IMR-90 (cell line): ENCODE measurements at regions not wholly inside any gene's neighbourhood (a gene's known extent, or its start where the extent isn't known, plus 50 kb on each side); places are given as distances from the start of the nearest gene placed in this dataset.

Experiments used
- ATAC-seq: fragments of 200-7000 bp; cut with Tn5 transposase; 2 replicates; pipeline ENCODE4 v1.9.1; 2020; ENCODE audit warnings: low read depth, mild to moderate bottlenecking, moderate library complexity
- BruUV-seq: library from RNA; stranded (reverse); fragments of 400-500 nt; replicated peaks from 2 replicates; lab custom pipeline; 2021; lab: Mats Ljungman, UMichigan
- CTCF ChIA-PET: fragments of 300-600 bp; formaldehyde crosslinking; extraction: SDS; loops from one replicate; lab custom pipeline; 2021; ENCODE audit warnings: antibody characterized with exemption; lab: Yijun Ruan, JAX
- POLR2A ChIA-PET: fragments of 300-600 bp; sonication (Branson Sonifier 250); formaldehyde crosslinking; loops from one replicate; lab custom pipeline; 2022; ENCODE audit warnings: antibody characterized with exemption; ENCODE audit not compliant: unreplicated experiment; lab: Charles Lee
- DNase-seq: peaks from one replicate; pipeline ENCODE4 v3.0.0; 2013
- H2AFZ ChIP-seq: replicated peaks from 2 replicates; pipeline ENCODE3; 2013; ENCODE audit warnings: low read length, mild to moderate bottlenecking; ENCODE audit not compliant: poor library complexity
- H2AK5ac ChIP-seq: 2 replicates; pipeline ENCODE4 v1.6.1; 2013; ENCODE audit warnings: low read depth, low read length, inconsistent platforms
- H2AK9ac ChIP-seq: replicated peaks from 2 replicates; pipeline ENCODE3; 2013; ENCODE audit warnings: mild to moderate bottlenecking, low read depth, low read length, moderate library complexity; ENCODE audit not compliant: poor library complexity
- H2BK120ac ChIP-seq: 2 replicates; pipeline ENCODE4 v1.6.1; 2013; ENCODE audit warnings: low read depth, low read length, inconsistent platforms
- H2BK15ac ChIP-seq: 3 replicates; pipeline ENCODE4 v1.6.1; 2013; ENCODE audit warnings: low read depth, low read length, inconsistent platforms
- H2BK20ac ChIP-seq: 2 replicates; pipeline ENCODE4 v1.6.1; 2013; ENCODE audit warnings: low read depth, mild to moderate bottlenecking, inconsistent platforms, low read length, moderate library complexity
- H2BK5ac ChIP-seq: 2 replicates; pipeline ENCODE4 v1.6.1; 2013; ENCODE audit warnings: mild to moderate bottlenecking, low read depth, low read length, inconsistent platforms; ENCODE audit not compliant: poor library complexity, severe bottlenecking
- H3K14ac ChIP-seq: replicated peaks from 2 replicates; pipeline ENCODE4 v1.6.1; 2013; ENCODE audit warnings: low read depth, low read length, inconsistent platforms
- H3K18ac ChIP-seq: 2 replicates; pipeline ENCODE4 v1.6.1; 2013; ENCODE audit warnings: low read depth, low read length, control low read depth
- H3K23ac ChIP-seq: 2 replicates; pipeline ENCODE4 v1.6.1; 2013; ENCODE audit warnings: low read depth, low read length, inconsistent platforms
- H3K27ac ChIP-seq: 2 replicates; pipeline ENCODE4 v1.5.1; 2013; ENCODE audit warnings: mild to moderate bottlenecking, control low read depth, low read length; ENCODE audit not compliant: insufficient read depth
- H3K27me3 ChIP-seq: 2 replicates; pipeline ENCODE4 v1.6.1; 2013; ENCODE audit warnings: low read length; ENCODE audit not compliant: control insufficient read depth, insufficient read depth
- H3K36me3 ChIP-seq: 2 replicates; pipeline ENCODE4 v1.6.1; 2013; ENCODE audit warnings: low read length, mixed read lengths; ENCODE audit not compliant: control insufficient read depth, insufficient read depth
- H3K4ac ChIP-seq: 2 replicates; pipeline ENCODE4 v1.6.1; 2013; ENCODE audit warnings: low read depth, low read length, inconsistent platforms
- H3K4me1 ChIP-seq: 2 replicates; pipeline ENCODE4 v1.6.1; 2013; ENCODE audit warnings: low read length, mixed read lengths; ENCODE audit not compliant: control insufficient read depth, insufficient read depth
- H3K4me2 ChIP-seq: 2 replicates; pipeline ENCODE4 v1.6.1; 2013; ENCODE audit warnings: low read depth, mild to moderate bottlenecking, control low read depth, low read length, moderate library complexity
- H3K4me3 ChIP-seq: 2 replicates; pipeline ENCODE4 v1.5.1; 2013; ENCODE audit warnings: low read depth, mild to moderate bottlenecking, control low read depth, low read length, moderate library complexity; ENCODE audit not compliant: insufficient read depth
- H3K56ac ChIP-seq: 2 replicates; pipeline ENCODE4 v1.6.1; 2013; ENCODE audit warnings: low read length, inconsistent platforms; ENCODE audit not compliant: insufficient read depth; ENCODE audit errors: extremely low read depth
- H3K79me1 ChIP-seq, 2 experiments: 2 replicates each; pipeline ENCODE4 v1.6.1; 2013; ENCODE audit warnings: low read length in 2 of 2, inconsistent platforms in 1 of 2, low read depth in 1 of 2
- H3K9ac ChIP-seq: 2 replicates; pipeline ENCODE4 v1.6.1; 2013; ENCODE audit warnings: low read depth, low read length, control low read depth
- H3K9me1 ChIP-seq: 2 replicates; pipeline ENCODE4 v1.6.1; 2013; ENCODE audit warnings: low read length, inconsistent platforms; ENCODE audit not compliant: insufficient read depth
- H3K9me3 ChIP-seq: 2 replicates; pipeline ENCODE4 v1.6.1; 2013; ENCODE audit warnings: low read length; ENCODE audit not compliant: control insufficient read depth, insufficient read depth
- H4K20me1 ChIP-seq: 2 replicates; pipeline ENCODE4 v1.6.1; 2013; ENCODE audit warnings: low read length, inconsistent platforms; ENCODE audit not compliant: insufficient read depth
- H4K5ac ChIP-seq: 2 replicates; pipeline ENCODE4 v1.6.1; 2013; ENCODE audit warnings: mild to moderate bottlenecking, low read depth, low read length, control low read depth
- H4K8ac ChIP-seq, 2 experiments: 2 replicates each; pipeline ENCODE4 v1.6.1; 2013; ENCODE audit warnings: low read depth in 2 of 2, low read length in 2 of 2, control low read depth in 1 of 2, inconsistent platforms in 1 of 2
- H4K91ac ChIP-seq: 2 replicates; pipeline ENCODE4 v1.6.1; 2013; ENCODE audit warnings: low read depth, low read length, inconsistent platforms; ENCODE audit not compliant: insufficient read depth
- CHD1 ChIP-seq: IDR thresholded peaks from 2 replicates; pipeline ENCODE4 v1.6.1; 2012; ENCODE audit warnings: low read depth, low read length, improper control_type of control experiment
- NFE2L2 ChIP-seq: fragments of 150-350 bp; IDR thresholded peaks from 2 replicates; pipeline ENCODE4 v1.6.1; 2016; ENCODE audit warnings: low read depth, mild to moderate bottlenecking, low read length
- POLR2A ChIP-seq: IDR thresholded peaks from 2 replicates; pipeline ENCODE4 v1.6.1; 2012; ENCODE audit warnings: mild to moderate bottlenecking, low read depth, low read length
- RCOR1 ChIP-seq: IDR thresholded peaks from 2 replicates; pipeline ENCODE4 v1.6.1; 2012; ENCODE audit warnings: mild to moderate bottlenecking, low read length, improper control_type of control experiment; ENCODE audit not compliant: insufficient replicate concordance
- SMC3 ChIP-seq: fragments of 150-350 bp; IDR thresholded peaks from 2 replicates; pipeline ENCODE4 v1.6.1; 2016; ENCODE audit warnings: low read depth, mild to moderate bottlenecking, antibody characterized with exemption, low read length, moderate library complexity
- WGBS, 2 experiments: methylation state at CpG; one replicate each; pipeline versions ENCODE4 v1.1.5 to v1.1.7; 2013; ENCODE audit warnings: missing lambda C conversion rate in 2 of 2; ENCODE audit not compliant: insufficient read length in 1 of 2; ENCODE audit errors: extremely low coverage in 2 of 2; 5-methylcytosine and 5-hydroxymethylcytosine counted together
- dilution Hi-C: fragments of 300-500 bp; cut with HindIII; formaldehyde crosslinking; loops from one replicate; pipeline ENCODE4 v1.14.3; 2018; ENCODE audit warnings: low sequenced_read_pairs; ENCODE audit not compliant: unreplicated experiment
- in situ Hi-C: fragments of 300-500 bp; cut with MboI; formaldehyde crosslinking; loops from 3 replicates; pipeline ENCODE4 v1.14.3; 2019; ENCODE audit warnings: low sequenced_read_pairs, inconsistent platforms, mixed read lengths
- intact Hi-C: fragments of 100-400 bp; cut with micrococcal nuclease; formaldehyde crosslinking; loops from 2 replicates; pipeline ENCODE4 v1.10.0; 2022
- TF ChIP-seq, protein P1 (sequence below): fragments of 150-350 bp; IDR thresholded peaks from 2 replicates; pipeline ENCODE4 v1.6.1; 2016; ENCODE audit warnings: low read depth, mild to moderate bottlenecking, low read length, moderate library complexity, borderline replicate concordance

- 20% methylated on average over 2 of the region's 7 CpGs; no CpG with 5 or more reads in 1 of the 2 experiments for WGBS, 2 experiments
- no peak for DNase-seq
- Histone ChIP-seq H3K23ac (no peak overlapping the region), H3K4ac (no peak overlapping the region), H3K79me1 (no peaks in the 10 kb centered on the region), H4K20me1 (no peaks in the 10 kb centered on the region), H2BK120ac (no peak overlapping the region), H3K36me3 (no peaks in the 10 kb centered on the region), H2AK9ac (no peak overlapping the region), H2BK20ac (no peak overlapping the region), H3K4me2 (no peak overlapping the region), H2AK5ac (no peak overlapping the region), H2BK5ac (no peak overlapping the region), H4K5ac (no peak overlapping the region), H3K9me1 (no peaks in the 10 kb centered on the region), H2AFZ (no peak overlapping the region), H3K9me3 (no peaks in the 10 kb centered on the region), H4K8ac (no peak overlapping the region), H3K27ac (no peak overlapping the region), H3K14ac (no peak overlapping the region), H3K56ac (no peak overlapping the region), H3K4me3 (no peak overlapping the region), H4K91ac (no peak overlapping the region), H3K9ac (no peak overlapping the region), H3K18ac (no peak overlapping the region), H2BK15ac (no peak overlapping the region), H3K4me1 (no peaks in the 10 kb centered on the region), H3K27me3 (no peaks in the 10 kb centered on the region; the same call in 1 of the 2 replicates)
- ATAC-seq = no peak
- dilution Hi-C loops = no loop called here
- in situ Hi-C loops = no loop called here
- CTCF ChIA-PET = no interaction called here
- intact Hi-C loops = no loop called here
- TF ChIP-seq POLR2A (no peak), SMC3 (no peak), CHD1 (no peak), NFE2L2 (no peak), RCOR1 (no peak)
- TF ChIP-seq, protein P1, sequence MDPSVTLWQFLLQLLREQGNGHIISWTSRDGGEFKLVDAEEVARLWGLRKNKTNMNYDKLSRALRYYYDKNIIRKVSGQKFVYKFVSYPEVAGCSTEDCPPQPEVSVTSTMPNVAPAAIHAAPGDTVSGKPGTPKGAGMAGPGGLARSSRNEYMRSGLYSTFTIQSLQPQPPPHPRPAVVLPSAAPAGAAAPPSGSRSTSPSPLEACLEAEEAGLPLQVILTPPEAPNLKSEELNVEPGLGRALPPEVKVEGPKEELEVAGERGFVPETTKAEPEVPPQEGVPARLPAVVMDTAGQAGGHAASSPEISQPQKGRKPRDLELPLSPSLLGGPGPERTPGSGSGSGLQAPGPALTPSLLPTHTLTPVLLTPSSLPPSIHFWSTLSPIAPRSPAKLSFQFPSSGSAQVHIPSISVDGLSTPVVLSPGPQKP = no peak
- POLR2A ChIA-PET = no interaction called here
- BruUV-seq = no TSS peak
Observed at GRCh38 chr14:36012621-36013020, 163.9 kb downstream of the PTCSC3 start.
